ENCODE measurements at regions not wholly inside any gene's neighbourhood (a gene's known extent, or its start where the extent isn't known, plus 50 kb on each side); places are given as distances from the start of the nearest gene placed in this dataset.

- intact Hi-C loops (cut with micrococcal nuclease), result no loop called here
These were observed 121.0 kb upstream of the TSPAN2 start for GRCh38 chr1:115210302-115210711.

GRCh38 chr1:115204513-115204912, 115.2 kb upstream of the TSPAN2 start:
- intact Hi-C loops (cut with micrococcal nuclease), result no loop called here

DNA sequence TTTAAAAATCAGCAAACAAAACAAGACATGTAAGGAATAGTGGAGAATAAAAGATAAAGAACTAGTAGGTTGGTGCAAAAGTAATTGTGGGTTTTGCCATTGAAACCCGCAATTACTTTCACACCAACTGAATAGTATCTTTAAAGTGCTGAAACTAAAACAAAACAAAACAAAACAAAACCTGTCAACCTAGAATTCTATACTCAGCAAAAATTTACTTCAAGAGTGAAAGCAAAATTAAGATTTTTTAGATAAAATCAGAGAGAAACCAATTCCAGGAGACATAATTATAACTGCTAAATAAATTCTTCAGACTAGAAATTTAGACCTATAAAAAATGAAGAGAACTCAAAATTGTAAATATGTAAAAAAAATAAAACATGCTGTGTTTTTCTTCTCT, 114.0 kb upstream of the TSPAN2 start:
- intact Hi-C loops (cut with micrococcal nuclease), result no loop called here

DNA sequence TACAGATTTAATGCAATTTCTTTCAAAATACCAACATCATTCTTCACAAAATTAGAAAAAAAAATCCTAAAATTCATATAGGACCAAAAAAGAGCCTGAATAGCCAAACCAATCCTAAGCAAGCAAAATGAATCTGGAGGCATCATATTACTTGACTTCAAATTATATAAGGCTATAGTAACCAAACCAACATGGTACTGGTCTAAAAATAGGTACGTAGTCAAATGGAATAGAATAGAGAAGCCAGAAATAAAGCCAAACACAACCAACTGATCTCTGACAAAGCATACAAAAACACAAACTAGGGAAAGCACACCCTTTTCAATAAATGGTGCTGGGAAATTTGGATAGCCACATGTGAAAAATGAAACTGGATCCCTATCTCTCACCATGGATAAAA, 112.3 kb upstream of the TSPAN2 start:
- intact Hi-C loops (cut with micrococcal nuclease), result no loop called here

GRCh38 chr1:115199416-115200132, 110.3 kb upstream of the TSPAN2 start:
- intact Hi-C loops (cut with micrococcal nuclease), result no loop called here

DNA sequence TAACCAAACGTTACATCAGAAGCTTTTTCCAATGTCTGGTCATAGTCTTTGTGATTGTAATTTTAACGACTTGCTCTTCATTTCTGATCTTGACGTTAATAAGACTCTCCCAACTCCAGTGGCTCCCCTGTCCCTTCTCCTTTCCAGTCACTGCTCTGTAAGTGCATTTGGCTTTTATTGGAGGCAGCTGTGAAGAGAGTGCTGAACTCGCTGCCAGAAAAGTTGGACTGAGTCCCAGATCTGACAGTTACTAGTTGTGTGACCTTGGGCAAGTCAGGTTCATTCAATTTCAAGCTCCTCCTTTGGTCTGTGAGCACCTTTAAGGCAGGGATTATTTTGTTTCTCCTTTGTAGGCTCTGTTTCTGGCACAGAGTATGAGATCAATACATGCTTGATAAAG, 109.6 kb upstream of the TSPAN2 start:
- intact Hi-C loops (cut with micrococcal nuclease), result no loop called here

DNA sequence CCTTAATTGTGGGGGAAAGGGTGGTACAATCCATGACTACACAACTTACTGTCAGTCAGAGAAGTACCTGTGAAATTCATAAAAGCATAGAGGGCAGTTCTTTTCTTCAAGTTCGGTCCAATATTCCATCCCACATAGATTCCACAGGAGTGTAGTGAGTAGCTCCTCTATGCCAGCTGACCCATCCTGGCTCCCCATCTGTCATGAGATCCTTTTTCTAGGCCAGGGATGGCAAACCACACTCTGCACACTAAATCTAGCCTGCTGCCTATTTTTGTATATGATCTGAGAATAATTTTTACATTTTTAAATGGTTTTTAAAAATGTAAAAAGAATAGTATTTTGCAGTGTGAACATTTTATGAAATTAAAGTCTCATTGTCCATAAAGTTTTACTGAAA, 107.0 kb upstream of the TSPAN2 start:
- intact Hi-C loops (cut with micrococcal nuclease), result no loop called here

GRCh38 chr1:115194506-115194905, 105.2 kb upstream of the TSPAN2 start:
- intact Hi-C loops (cut with micrococcal nuclease), result no loop called here

GRCh38 chr1:115193046-115193828, 103.9 kb upstream of the TSPAN2 start:
- intact Hi-C loops (cut with micrococcal nuclease), result no loop called here

DNA sequence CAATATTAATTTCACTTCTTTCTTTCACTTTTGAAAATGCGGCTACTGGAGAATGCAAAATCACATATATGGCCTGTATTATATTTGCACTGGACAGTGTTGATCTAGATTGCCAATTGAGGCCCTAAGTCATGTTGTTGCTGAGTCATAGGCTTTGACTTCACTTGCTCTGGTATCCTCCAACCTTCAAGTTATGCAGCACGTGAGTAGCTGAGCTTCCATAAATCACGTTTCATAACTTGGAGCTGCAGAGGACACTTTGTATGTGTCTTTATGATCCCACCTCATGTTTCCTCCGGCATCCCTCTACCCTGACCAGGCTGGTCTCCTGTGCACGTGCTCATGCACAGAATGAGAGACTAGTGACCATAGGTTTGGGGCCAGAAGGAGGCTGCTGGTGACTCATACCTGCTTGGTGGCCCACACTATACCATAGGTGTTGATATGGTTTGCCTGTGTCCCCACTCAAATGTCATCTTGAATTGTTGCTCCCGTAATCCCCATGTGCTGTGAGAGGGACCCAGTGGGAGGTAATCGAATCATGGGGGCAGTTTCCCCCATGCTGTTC, 103.0 kb upstream of the TSPAN2 start:
- intact Hi-C loops (cut with micrococcal nuclease), result no loop called here

GRCh38 chr1:115191691-115192090, 102.4 kb upstream of the TSPAN2 start:
- intact Hi-C loops (cut with micrococcal nuclease), result no loop called here

DNA sequence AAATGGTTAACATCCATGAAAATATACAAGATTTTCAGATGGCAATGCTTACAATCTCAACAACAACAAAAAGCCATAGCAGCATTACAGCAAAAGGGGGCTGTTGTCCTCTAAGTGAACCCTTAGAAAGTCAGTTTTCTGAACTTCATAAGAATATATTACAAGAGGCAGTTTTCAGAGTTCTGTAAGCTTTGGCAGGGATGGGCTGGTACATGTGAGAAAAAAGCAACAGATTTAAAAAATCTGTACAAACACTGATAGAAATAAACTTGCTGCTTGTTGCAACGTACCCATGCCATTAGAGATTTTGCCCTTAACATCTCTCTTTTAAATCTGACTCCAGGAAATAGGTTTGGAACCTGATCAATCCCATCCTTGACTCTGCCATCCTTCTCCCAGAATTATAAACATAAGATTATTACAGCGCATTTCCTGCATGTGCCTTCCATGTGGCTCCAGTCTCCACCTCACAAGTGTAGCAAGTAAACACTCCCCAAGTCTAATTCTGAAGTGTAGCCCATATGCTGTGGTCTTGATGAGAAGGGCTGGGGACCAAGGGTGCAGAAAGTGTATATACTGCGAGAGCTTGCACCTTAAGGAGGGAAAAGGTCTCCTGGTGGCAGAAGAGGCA, 101.4 kb upstream of the TSPAN2 start:
- intact Hi-C loops (cut with micrococcal nuclease), result no loop called here

DNA sequence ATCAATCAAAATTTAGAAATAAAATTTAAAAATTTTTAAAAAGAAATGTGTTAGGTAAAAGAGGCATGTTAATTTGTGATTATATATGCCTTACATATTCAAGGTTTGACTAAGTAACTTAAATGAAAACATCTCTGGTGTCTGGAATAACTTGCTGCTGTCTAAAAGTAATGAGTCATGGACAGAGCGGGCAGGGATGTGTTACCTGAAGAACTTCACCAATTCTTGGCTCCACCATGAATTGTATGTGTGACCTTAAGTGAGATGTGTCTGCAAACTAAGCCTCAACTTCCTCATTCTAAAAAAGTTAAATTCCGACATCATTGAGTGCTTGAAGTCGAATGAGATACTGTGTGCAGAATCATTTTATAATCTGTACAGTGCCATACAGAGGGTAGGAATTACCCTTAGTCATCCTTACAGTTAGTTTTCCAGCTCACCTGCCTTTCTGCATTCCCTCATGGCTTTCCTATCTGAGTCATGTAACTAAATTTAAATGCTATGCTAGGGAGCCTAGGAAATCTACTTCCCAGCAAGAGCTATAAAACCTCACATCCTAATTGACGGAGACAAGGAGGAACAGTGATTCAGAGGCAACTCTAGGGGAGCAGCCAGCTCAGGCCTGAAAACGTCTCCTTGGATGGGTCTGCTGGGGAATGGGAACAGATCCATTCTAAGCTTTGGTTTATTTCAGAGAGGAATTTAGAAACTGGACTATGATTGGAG, 100.7 kb upstream of the TSPAN2 start:
- intact Hi-C loops (cut with micrococcal nuclease), result no loop called here

DNA sequence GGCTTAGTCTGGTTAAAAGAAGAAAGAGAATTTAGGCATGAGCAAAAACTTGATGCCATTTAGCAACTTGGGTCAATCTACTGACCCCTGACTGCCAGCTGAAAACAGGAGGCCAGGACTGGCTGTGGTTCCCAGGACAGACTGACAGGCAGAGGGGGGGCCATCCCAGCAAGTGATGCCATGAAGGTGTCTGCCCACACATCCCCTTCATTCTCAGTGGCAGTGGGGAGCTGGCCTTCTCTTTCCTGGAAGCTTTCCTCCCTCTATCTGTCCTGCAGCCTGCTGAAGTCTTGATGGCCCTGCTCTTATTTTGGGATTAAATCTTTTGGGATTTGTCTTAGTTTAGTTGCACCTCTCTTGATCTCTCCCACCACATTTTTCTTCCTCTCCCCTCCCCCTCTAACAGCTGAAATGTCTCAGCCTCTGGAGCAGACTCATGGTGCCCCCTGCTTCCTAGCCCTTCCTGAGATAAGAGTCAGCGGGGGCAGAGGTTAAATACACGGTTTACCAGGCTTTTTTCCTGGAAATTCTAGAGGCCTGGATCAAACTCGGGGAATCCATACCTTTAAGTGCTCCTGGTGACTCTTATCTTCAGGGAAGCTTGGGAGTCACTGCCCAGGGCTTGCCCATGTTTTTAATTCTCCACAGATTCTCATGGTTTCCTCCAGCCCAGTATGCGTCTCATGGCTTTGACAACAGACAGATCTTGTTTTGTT, 99.5 kb upstream of the TSPAN2 start:
- intact Hi-C loops (cut with micrococcal nuclease), result no loop called here

DNA sequence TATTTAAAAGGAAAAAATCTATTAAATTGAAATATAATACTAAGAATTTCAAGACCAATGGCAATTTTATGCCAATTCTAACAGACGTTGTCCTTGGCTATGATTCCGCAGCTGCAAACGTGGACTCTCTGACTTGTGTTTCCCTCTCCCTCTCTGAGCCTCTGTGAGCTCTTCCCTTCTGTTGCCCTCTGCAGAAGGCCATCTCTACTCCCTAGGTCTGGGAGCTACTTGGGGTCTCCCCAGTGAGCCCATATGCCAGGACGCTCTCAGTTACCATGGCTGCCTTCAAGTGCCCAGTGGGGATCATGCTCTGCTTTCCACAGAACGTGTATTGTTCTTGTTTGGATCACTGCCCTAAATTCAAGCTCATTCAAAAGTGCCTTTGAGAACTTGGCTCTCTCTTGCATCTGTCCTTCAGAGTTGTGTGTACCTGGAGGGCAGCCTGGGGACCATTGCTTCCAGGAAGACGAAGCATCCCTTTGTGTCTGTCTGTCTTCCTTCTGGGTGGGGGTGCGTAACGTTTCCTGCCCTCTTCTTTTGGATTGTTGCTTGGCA, 97.5 kb upstream of the TSPAN2 start:
- intact Hi-C loops (cut with micrococcal nuclease), result no loop called here

DNA sequence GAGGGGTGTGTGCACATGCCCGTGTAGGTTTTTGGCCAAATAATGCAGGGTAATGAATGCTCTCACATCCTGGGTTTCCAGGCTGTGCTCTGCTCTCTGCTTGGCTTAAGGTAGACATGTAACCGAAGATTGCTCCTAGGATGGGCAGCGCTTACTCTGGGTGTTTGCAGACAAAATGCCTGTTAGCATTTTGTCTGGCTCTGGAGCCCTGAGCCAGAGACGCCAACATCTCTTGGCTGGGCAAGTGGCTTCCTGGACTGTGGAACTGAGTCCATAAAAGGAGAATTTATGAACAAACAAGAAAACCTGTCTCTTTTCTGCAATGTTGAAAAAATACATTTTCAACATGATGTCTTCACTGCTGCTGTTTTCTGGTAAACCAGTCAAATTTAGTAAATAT, 96.0 kb upstream of the TSPAN2 start:
- intact Hi-C loops (cut with micrococcal nuclease), result no loop called here

GRCh38 chr1:115184951-115185331, 95.6 kb upstream of the TSPAN2 start:
- intact Hi-C loops (cut with micrococcal nuclease), result no loop called here

DNA sequence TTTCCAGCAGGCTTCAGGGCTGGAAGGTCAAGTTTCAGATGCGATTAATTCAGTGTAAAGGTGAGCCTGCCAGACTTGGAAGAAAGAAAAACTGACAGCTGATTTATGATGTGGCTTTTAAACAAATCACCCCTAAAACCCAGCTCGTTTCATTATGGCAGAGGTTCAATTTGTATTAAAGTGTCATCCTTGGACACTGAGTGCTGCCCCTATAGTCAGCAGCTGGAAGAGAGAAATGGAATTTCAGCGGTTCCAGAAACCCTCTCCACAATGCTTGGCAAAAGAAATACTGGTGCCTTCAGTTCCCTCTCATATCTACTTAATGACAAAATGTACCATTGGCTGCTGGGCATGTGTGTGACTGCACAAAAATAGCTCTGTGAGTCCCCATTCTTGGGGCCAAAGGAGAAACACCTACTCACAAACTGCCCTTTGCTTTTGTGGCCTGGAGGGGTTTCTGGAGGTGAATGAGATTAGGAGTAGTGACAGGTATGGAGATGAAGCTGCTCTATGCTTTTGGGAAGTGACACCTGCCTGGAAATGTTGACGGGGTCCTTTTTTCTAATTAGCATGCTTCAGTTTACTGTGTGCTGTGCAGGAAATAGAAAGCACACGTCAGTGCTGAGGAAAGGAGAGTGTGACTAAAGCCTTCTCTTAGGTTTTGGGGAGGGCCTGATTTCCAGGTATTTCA, 95.1 kb upstream of the TSPAN2 start:
- intact Hi-C loops (cut with micrococcal nuclease), result no loop called here

- intact Hi-C loops (cut with micrococcal nuclease), result no loop called here
These were observed 94.5 kb upstream of the TSPAN2 start for GRCh38 chr1:115183721-115184259.

DNA sequence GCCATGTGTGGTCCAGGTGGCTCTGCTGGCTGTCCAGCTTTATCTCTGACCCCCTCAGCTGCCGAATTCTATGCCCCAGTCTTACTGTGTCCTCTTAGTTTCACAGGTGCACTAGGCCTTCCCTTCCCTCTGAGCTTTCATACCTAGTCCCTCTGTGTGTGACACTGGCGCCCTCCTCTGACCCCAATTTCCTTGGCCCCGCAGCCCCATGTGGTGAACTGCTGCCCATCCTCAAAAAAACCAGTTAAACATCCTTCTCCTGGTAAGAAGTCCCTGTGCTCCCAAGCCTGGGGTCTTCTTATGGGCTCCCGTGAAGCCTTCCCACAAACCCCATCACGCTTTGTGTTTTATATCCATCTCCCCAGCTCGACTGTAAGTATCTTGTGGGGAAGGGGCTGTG, 93.9 kb upstream of the TSPAN2 start:
- intact Hi-C loops (cut with micrococcal nuclease), result no loop called here
